WTC11 (cell line): ENCODE measurements at regions not wholly inside any gene's neighbourhood (a gene's known extent, or its start where the extent isn't known, plus 50 kb on each side); places are given as distances from the start of the nearest gene placed in this dataset.

Source experiments
- ARID4B ChIP-seq: sonication (generic); formaldehyde crosslinking; IDR thresholded peaks from 2 replicates; pipeline ENCODE4 v1.8.0; 2023; ENCODE audit warnings: missing genetic modification reagents, mild to moderate bottlenecking, borderline replicate concordance
- ATF3 ChIP-seq: sonication (generic); formaldehyde crosslinking; conservative IDR thresholded peaks from 2 replicates; pipeline ENCODE4 v1.8.1; 2022; ENCODE audit warnings: mild to moderate bottlenecking, missing genetic modification reagents
- CDX4 ChIP-seq: fragments of 250-450 bp; sonication (Bioruptor Pico); IDR thresholded peaks from 2 replicates; pipeline ENCODE4 v1.9.0; 2021; ENCODE audit warnings: moderate library complexity, mild to moderate bottlenecking, inconsistent platforms, borderline replicate concordance
- CTCF ChIP-seq: fragments of 200-600 bp; IDR thresholded peaks from 2 replicates; pipeline ENCODE4 v1.8.0; 2022; ENCODE audit warnings: antibody characterized with exemption
- GRHL2 ChIP-seq: fragments of 250-450 bp; sonication (Bioruptor Pico); IDR thresholded peaks from 2 replicates; pipeline ENCODE4 v1.8.0; 2022; ENCODE audit warnings: mild to moderate bottlenecking, moderate library complexity; ENCODE audit not compliant: insufficient replicate concordance, severe bottlenecking
- HMGXB4 ChIP-seq: sonication (generic); formaldehyde crosslinking; IDR thresholded peaks from 2 replicates; pipeline ENCODE4 v1.8.1; 2023; ENCODE audit warnings: mild to moderate bottlenecking, moderate library complexity, missing genetic modification reagents
- IRF2 ChIP-seq: sonication (generic); formaldehyde crosslinking; IDR thresholded peaks from 2 replicates; pipeline ENCODE4 v1.8.0; 2022; ENCODE audit warnings: low read depth, missing genetic modification reagents, borderline replicate concordance
- JAZF1 ChIP-seq: fragments of 250-450 bp; sonication (Bioruptor Pico); IDR thresholded peaks from 2 replicates; pipeline ENCODE4 v1.9.0; 2021; ENCODE audit warnings: moderate library complexity, mild to moderate bottlenecking, inconsistent platforms
- NR1H2 ChIP-seq: sonication (generic); formaldehyde crosslinking; IDR thresholded peaks from 2 replicates; pipeline ENCODE4 v1.9.0; 2021; ENCODE audit warnings: mild to moderate bottlenecking, moderate library complexity, missing genetic modification reagents
- PRDM15 ChIP-seq: sonication (generic); formaldehyde crosslinking; IDR thresholded peaks from 2 replicates; pipeline ENCODE4 v1.8.0; 2022; ENCODE audit warnings: missing genetic modification reagents
- TEAD4 ChIP-seq: sonication (generic); formaldehyde crosslinking; IDR thresholded peaks from 2 replicates; pipeline ENCODE4 v1.8.0; 2022; ENCODE audit warnings: mild to moderate bottlenecking, missing genetic modification reagents
- ZNF423 ChIP-seq: fragments of 250-450 bp; sonication (Bioruptor Pico); IDR thresholded peaks from 2 replicates; pipeline ENCODE4 v2.1.2; 2022; ENCODE audit warnings: mild to moderate bottlenecking, moderate library complexity
- TF ChIP-seq, protein P1 (sequence below): fragments of 250-450 bp; sonication (Bioruptor Pico); conservative IDR thresholded peaks from 2 replicates; pipeline ENCODE4 v1.9.0; 2021; ENCODE audit warnings: mild to moderate bottlenecking

GRCh38 chr7:35386082-35386815 is 132.3 kb upstream of the TBX20 start:
- TF ChIP-seq ZNF423 (CRISPR knock-in tag) (no peak), CTCF (no peak), NR1H2 (CRISPR knock-in tag) (no peak), IRF2 (no peak), TEAD4 (CRISPR knock-in tag) (no peak), JAZF1 (no peak), HMGXB4 (CRISPR knock-in tag) (no peak), GRHL2 (CRISPR knock-in tag) (no peak), CDX4 (CRISPR knock-in tag) (no peak), ATF3 (no peak), ARID4B (CRISPR knock-in tag) (no peak), PRDM15 (CRISPR knock-in tag) (no peak)
- TF ChIP-seq, protein P1, sequence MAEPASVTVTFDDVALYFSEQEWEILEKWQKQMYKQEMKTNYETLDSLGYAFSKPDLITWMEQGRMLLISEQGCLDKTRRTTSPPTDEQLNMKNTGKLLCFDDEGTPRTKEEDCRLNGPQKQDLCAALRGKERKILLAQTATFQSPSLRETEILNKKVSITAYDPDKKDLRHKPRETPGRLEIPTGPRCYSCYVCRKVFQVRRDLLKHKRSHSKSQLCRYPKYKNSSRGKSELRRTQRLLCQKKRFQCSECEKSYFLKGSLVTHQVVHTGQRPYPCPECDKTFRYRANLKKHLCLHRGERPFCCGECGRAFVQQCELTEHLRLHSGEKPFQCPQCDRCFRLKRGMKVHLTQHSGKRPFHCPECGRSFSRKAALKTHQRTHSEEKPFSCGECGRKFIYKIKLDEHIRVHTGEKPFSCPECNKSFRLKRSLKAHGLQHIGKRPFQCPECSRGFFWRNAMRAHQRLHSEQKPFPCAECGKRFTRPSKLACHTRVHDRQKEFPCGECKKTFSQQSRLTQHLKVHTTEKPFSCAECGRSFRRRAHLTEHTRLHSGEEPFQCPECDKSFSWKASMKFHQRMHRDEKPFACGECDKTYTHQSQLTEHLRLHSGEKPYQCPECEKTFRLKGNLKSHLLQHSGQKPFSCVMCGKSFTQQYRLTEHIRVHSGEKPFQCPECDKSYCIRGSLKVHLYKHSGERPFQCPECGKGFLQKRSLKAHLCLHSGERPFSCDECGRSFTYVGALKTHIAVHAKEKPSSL: no peak
